ENCODE measurements at regions not wholly inside any gene's neighbourhood (a gene's known extent, or its start where the extent isn't known, plus 50 kb on each side); places are given as distances from the start of the nearest gene placed in this dataset.

DNA sequence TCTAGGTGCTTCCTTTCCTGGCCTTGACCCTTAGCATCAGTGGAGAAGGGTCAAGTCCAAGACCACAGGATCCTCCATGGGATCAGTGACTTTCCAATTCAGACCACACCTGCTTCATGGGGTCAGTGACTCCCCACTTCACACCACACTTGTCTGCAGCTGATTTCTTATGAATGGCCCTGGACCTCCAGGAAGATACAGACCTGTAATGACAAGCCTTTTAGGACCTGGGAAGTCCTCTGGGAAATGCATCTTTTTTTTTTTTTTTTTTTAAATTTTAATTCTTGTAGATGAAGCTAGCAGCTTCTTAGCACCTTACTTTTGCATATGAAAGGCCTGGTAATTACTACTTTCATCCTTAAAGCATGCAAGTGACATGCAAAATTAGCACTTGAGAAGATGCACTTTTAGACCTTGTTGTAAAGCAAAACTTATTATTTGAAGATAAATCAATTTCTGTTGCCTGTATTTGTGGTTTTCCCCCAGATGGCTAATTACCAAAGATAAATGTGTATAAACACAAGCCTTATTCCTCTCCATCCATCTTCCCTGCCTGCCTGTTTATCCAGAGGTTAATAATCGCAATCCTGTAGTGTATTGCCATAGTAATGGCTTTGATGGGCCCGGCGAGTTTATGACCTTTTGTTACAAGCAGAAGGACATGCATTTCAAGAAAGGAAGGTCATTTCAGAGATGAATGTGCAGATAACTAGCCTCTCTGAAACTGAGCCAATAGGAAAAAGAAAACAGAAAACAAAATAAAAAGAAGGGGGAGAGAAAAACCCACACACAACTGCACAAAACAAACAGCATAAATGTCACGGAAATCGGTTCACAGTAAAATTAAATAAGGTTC lies 1018.7 kb downstream of the TYW1 start:
- Histone ChIP-seq H3K27ac (ENCODE audit: low read length) (no peak overlapping the region), H3K36me3 (ENCODE audit: control insufficient read depth in 1 of 2, insufficient read depth in 2 of 2, low read length in 2 of 2) (no peaks in the 10 kb centered on the region), H3K27me3 (ENCODE audit: low read depth, low read length) (no peaks in the 10 kb centered on the region), H3K9me3 (ENCODE audit: control insufficient read depth in 1 of 2, low read length in 2 of 2) (peaks cover 0 to 5% of the 10 kb centered on the region in 2 donors), H3K4me1 (ENCODE audit: control insufficient read depth in 1 of 2, insufficient read depth in 2 of 2, low read length in 2 of 2) (no peaks in the 10 kb centered on the region), H3K4me3 (ENCODE audit: low read depth in 1 of 2, low read length in 2 of 2) (no peak overlapping the region)

DNA sequence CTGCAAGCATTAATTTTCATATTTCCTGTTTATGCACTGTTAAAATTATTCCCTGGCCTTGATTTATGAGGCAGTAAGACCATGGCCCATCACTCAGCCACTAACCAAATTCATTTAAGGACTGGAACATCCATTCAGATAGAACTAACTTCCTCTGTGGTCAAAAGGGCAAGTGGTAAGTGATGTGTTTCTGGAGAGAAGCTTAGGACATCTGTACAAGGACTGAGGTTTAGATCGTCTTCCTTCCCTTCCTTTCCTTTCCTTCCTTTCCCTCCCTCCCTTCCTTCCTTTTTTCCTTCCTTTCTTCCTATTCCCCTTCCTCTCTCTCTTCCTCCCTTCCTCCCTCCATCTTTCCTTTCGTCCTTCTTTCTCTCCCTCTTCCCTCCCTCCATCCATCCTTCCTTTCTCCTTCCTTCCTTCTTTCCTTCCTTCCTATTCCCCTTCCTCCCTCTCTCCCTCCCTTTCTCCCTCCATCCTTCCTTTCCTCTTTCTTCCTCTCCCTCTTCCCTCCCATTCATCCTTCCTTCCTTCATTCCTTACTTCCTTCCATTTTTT lies 1019.4 kb downstream of the TYW1 start:
- Histone ChIP-seq H3K4me1 (ENCODE audit: control insufficient read depth in 1 of 2, insufficient read depth in 2 of 2, low read length in 2 of 2) (no peaks in the 10 kb centered on the region), H3K9me3 (ENCODE audit: control insufficient read depth in 1 of 2, low read length in 2 of 2) (peaks cover 0 to 5% of the 10 kb centered on the region in 2 donors), H3K27me3 (ENCODE audit: low read depth, low read length) (no peaks in the 10 kb centered on the region), H3K27ac (ENCODE audit: low read length) (no peak overlapping the region), H3K36me3 (ENCODE audit: control insufficient read depth in 1 of 2, insufficient read depth in 2 of 2, low read length in 2 of 2) (no peaks in the 10 kb centered on the region), H3K4me3 (ENCODE audit: low read depth in 1 of 2, low read length in 2 of 2) (no peak overlapping the region)

DNA sequence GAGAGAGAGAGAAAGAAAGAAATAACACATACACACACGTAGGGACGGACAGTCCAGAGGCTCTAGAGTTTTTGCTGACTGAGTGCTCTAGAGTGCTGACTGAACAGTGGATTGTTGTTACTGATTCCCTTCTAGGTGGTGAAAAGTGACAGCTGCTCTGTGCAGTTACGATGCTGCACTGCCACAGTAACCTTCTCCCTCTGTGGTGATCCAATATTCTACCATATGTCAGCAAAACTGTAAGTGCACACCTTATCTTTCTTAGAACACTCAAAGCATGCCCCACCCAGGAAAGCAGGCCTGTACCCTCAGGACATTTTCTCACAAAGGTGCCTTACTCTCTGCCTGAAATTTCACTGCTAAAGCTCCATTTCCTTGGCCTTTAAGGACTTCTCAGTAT lies 1023.5 kb downstream of the TYW1 start:
- H3K36me3 ChIP-seq (ENCODE audit: control insufficient read depth in 1 of 2, insufficient read depth in 2 of 2, low read length in 2 of 2): no peaks in the 10 kb centered on the region
- H3K27ac ChIP-seq (ENCODE audit: low read length): no peak overlapping the region
- H3K4me3 ChIP-seq (ENCODE audit: low read depth in 1 of 2, low read length in 2 of 2): no peak overlapping the region
- H3K9me3 ChIP-seq (ENCODE audit: control insufficient read depth in 1 of 2, low read length in 2 of 2): no peaks in the 10 kb centered on the region
- H3K4me1 ChIP-seq (ENCODE audit: control insufficient read depth in 1 of 2, insufficient read depth in 2 of 2, low read length in 2 of 2): no peaks in the 10 kb centered on the region
- H3K27me3 ChIP-seq (ENCODE audit: low read depth, low read length): no peaks in the 10 kb centered on the region

DNA sequence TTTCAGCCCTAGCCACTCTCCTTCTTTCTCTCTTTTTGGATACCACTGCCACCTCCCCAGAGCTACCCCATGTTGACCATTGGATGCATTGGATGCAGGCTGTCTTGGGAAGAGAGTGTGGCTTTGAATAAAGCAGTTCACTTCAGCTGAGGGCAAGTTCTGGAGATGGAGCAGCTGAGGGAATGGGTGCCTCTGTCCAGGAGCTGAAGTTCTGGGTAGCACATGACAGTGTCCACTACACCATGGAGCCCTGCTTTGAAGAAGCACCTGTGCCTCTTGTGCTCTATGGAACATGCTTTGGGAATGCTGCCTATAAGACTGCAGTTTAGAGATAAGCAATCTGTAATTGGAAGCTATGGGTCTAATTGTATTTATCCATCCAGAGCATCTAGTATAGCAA lies 1028.7 kb downstream of the TYW1 start:
- Histone ChIP-seq H3K4me3 (ENCODE audit: low read depth in 1 of 2, low read length in 2 of 2) (no peak overlapping the region), H3K36me3 (ENCODE audit: control insufficient read depth in 1 of 2, insufficient read depth in 2 of 2, low read length in 2 of 2) (no peaks in the 10 kb centered on the region), H3K9me3 (ENCODE audit: control insufficient read depth in 1 of 2, low read length in 2 of 2) (peaks cover 5 to 6% of the 10 kb centered on the region in 2 donors), H3K27ac (ENCODE audit: low read length) (no peak overlapping the region), H3K27me3 (ENCODE audit: low read depth, low read length) (no peaks in the 10 kb centered on the region), H3K4me1 (ENCODE audit: control insufficient read depth in 1 of 2, insufficient read depth in 2 of 2, low read length in 2 of 2) (no peaks in the 10 kb centered on the region)

DNA sequence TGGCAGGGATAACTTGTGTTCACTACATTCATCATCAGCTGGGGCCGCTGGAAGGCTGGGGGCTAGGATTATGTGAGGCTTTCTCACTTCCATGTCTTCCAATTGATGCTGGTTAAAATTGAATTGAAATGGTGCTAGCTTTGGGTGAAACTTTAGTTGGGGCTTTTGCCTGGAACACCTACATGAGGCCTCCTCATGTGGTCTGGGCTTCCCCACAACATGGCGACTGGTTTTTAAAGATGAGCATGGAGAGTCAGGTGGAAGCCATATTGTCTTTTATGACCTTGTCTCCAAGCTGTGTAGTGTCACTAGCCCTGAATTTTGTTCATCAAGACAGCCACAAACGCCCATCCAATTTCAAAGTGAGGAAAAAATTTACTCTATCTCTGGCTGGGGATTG lies 1033.9 kb downstream of the TYW1 start:
- peaks cover 7 to 9% of the 10 kb centered on the region in 2 donors for H3K9me3 ChIP-seq (ENCODE audit: control insufficient read depth in 1 of 2, low read length in 2 of 2)
- no peaks in the 10 kb centered on the region for H3K27me3 ChIP-seq (ENCODE audit: low read depth, low read length)
- H3K4me1 ChIP-seq (ENCODE audit: control insufficient read depth in 1 of 2, insufficient read depth in 2 of 2, low read length in 2 of 2): no peaks in the 10 kb centered on the region
- no peak overlapping the region for H3K4me3 ChIP-seq (ENCODE audit: low read depth in 1 of 2, low read length in 2 of 2)
- no peaks in the 10 kb centered on the region for H3K36me3 ChIP-seq (ENCODE audit: control insufficient read depth in 1 of 2, insufficient read depth in 2 of 2, low read length in 2 of 2)
- no peak overlapping the region for H3K27ac ChIP-seq (ENCODE audit: low read length)

DNA sequence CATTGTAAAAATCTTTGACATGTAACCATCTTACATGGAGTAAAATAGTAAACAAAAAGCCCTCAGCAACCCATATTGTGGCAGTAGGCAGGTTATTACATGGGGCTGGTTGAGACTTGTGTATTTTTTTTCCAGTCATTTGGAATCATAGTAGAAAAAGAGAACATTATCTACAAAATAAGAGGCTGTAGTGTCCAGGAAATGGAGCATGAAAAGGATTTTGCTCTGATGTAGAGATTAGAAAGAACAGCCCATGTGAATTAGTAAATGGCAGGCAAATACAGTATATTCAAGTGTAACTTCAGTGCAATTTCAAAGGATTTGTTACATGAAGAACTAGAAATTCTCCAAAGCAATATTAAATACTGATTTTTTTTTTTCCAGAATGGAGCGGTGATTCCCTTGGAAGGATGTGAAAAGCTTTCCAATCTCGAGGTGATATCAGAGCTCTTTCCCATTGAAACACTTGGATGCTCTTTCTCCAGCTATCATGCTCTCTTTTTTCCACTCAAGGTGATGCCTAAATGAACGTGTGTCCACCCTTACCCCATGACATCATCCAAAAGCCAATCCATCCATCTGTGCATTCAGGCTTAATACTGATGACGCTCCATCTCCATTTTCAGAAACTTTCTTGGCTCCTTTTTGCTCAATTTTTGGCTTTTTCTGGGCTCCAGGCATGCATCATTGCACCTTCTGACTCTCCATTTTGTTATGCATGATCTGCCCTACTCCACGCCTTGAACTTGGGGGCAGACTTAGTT lies 1034.7 kb downstream of the TYW1 start:
- no peak overlapping the region for H3K27ac ChIP-seq (ENCODE audit: low read length)

DNA sequence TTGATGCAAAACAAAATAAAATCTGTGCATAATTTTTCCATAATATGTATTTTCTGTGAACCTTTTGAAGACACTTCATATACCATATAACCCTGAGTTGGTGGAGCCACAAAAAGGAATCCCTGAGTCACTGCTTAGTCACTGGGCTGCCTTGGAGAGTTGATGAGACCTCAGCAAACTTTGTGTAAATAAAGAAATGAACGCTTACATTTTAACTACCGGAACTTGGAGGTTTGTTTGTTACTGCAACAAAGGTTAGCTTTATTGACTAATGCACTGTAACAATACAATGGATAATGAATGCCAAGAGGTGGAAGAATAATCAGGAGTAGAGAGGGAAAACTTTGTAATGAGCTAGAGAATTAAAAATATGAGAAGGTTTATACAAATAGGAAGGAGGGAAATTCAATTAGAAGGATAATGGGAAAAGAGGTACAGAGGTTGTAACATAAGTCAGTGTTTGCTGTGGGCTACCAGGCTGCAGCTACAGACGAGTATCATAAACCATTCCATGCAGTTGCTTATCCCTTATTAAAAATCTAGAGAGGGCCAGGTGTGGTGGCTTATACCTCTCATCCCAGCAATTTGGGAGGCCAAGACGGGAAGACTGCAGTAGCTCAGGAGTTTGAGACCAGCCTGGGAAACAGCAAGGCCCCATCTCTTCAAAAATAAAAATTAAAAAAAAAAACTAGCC lies 1042.1 kb downstream of the TYW1 start:
- H3K9me3 ChIP-seq (ENCODE audit: control insufficient read depth in 1 of 2, low read length in 2 of 2): no peaks in the 10 kb centered on the region
- H3K27ac ChIP-seq (ENCODE audit: low read length): no peak overlapping the region
- no peaks in the 10 kb centered on the region for H3K27me3 ChIP-seq (ENCODE audit: low read depth, low read length)
- H3K4me1 ChIP-seq (ENCODE audit: control insufficient read depth in 1 of 2, insufficient read depth in 2 of 2, low read length in 2 of 2): no peaks in the 10 kb centered on the region
- H3K4me3 ChIP-seq (ENCODE audit: low read depth in 1 of 2, low read length in 2 of 2): no peak overlapping the region
- no peaks in the 10 kb centered on the region for H3K36me3 ChIP-seq (ENCODE audit: control insufficient read depth in 1 of 2, insufficient read depth in 2 of 2, low read length in 2 of 2)

More for the DNA sequence above, 1034.7 kb downstream of the TYW1 start:
- Histone ChIP-seq H3K27me3 (ENCODE audit: low read depth, low read length) (no peaks in the 10 kb centered on the region), H3K36me3 (ENCODE audit: control insufficient read depth in 1 of 2, insufficient read depth in 2 of 2, low read length in 2 of 2) (no peaks in the 10 kb centered on the region), H3K4me3 (ENCODE audit: low read depth in 1 of 2, low read length in 2 of 2) (no peak overlapping the region), H3K9me3 (ENCODE audit: control insufficient read depth in 1 of 2, low read length in 2 of 2) (peaks cover 7 to 9% of the 10 kb centered on the region in 2 donors), H3K4me1 (ENCODE audit: control insufficient read depth in 1 of 2, insufficient read depth in 2 of 2, low read length in 2 of 2) (no peaks in the 10 kb centered on the region)

DNA sequence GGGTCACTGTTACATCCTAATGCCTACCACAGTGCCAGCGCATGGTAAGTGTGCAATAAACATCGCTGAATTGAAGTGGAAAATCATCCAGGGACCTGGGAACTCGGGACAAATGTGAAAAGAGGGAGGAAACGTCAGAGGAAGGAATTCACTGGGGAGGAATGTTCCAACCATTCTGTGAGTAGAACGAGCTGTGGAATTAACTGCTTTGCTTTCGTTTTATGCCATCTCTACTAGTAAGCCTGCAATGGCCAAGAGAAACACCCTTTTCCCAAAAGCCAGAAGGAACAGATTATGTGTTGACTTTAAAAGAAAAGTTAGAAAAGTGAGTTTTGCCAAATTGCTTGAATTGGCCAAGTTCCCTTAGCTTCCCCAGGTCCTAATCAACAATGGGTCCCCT lies 1044.9 kb downstream of the TYW1 start:
- H3K9me3 ChIP-seq (ENCODE audit: control insufficient read depth in 1 of 2, low read length in 2 of 2): no peaks in the 10 kb centered on the region

DNA sequence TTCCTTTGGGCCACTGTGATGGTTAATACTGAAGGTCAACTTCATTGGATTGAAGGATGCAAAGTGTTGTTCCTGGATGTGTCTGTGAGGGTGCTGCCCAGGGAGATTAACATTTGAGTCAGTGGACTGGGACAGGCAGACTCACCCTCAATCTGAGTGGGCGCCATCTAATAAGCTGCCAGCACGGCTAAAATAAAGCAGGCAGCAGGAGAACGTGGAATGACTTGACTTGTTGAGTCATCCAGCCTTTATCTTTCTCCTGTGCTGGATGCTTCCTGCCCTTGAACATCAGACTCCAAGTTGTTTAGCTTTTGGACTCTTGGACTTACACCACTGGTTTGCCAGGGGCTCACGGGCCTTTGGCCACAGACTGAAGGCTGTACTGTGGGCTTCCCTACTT lies 1046.9 kb downstream of the TYW1 start:
- Histone ChIP-seq H3K27ac (ENCODE audit: low read length) (no peak overlapping the region), H3K36me3 (ENCODE audit: control insufficient read depth in 1 of 2, insufficient read depth in 2 of 2, low read length in 2 of 2) (no peaks in the 10 kb centered on the region), H3K27me3 (ENCODE audit: low read depth, low read length) (no peaks in the 10 kb centered on the region), H3K4me3 (ENCODE audit: low read depth in 1 of 2, low read length in 2 of 2) (no peak overlapping the region), H3K9me3 (ENCODE audit: control insufficient read depth in 1 of 2, low read length in 2 of 2) (no peaks in the 10 kb centered on the region), H3K4me1 (ENCODE audit: control insufficient read depth in 1 of 2, insufficient read depth in 2 of 2, low read length in 2 of 2) (no peaks in the 10 kb centered on the region)

More for the DNA sequence above, 1044.9 kb downstream of the TYW1 start:
- Histone ChIP-seq H3K4me1 (ENCODE audit: control insufficient read depth in 1 of 2, insufficient read depth in 2 of 2, low read length in 2 of 2) (no peaks in the 10 kb centered on the region), H3K27ac (ENCODE audit: low read length) (no peak overlapping the region), H3K36me3 (ENCODE audit: control insufficient read depth in 1 of 2, insufficient read depth in 2 of 2, low read length in 2 of 2) (no peaks in the 10 kb centered on the region), H3K4me3 (ENCODE audit: low read depth in 1 of 2, low read length in 2 of 2) (no peak overlapping the region), H3K27me3 (ENCODE audit: low read depth, low read length) (no peaks in the 10 kb centered on the region)

DNA sequence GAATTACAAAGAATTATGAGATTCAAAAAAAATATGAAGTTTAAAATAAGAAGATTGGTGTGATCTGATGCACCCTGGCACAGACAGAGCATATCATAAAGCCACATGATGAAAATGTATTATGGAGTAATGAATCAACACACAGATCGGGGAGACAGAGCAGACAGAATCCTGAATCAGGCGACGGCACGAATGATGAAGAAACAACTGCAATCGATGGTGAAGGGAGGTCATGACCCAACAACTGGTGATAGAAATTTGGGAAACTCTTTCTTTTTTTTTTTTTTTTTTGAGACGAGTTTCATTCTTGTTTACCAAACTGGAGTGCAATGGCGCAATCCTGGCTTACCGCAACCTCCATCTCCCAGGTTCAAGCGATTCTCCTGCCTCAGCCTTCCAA lies 1054.0 kb downstream of the TYW1 start:
- Histone ChIP-seq H3K4me3 (ENCODE audit: low read depth in 1 of 2, low read length in 2 of 2) (no peak overlapping the region), H3K27me3 (ENCODE audit: low read depth, low read length) (no peaks in the 10 kb centered on the region), H3K4me1 (ENCODE audit: control insufficient read depth in 1 of 2, insufficient read depth in 2 of 2, low read length in 2 of 2) (no peaks in the 10 kb centered on the region), H3K36me3 (ENCODE audit: control insufficient read depth in 1 of 2, insufficient read depth in 2 of 2, low read length in 2 of 2) (no peaks in the 10 kb centered on the region), H3K27ac (ENCODE audit: low read length) (no peak overlapping the region), H3K9me3 (ENCODE audit: control insufficient read depth in 1 of 2, low read length in 2 of 2) (no peaks in the 10 kb centered on the region)

DNA sequence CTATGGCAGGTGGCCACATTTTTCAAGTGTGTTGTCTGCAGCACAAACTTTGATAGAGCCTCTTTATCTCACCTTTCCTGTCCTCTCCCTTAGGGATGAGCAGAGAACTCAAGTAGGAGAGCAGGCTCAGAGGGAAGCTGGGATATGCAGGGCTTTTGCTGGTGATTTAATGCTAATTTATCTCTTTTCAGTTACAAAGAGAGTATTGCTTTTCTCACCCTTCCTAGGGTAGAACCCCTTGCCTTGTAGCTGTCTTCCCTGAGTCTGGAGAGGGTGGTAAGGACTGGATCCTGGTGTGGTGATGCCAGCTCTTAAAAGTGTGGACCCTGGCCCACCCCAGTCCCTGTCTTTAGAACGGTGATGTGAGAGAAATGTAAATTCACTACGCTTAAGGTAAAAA lies 1061.4 kb downstream of the TYW1 start:
- H3K9me3 ChIP-seq (ENCODE audit: control insufficient read depth in 1 of 2, low read length in 2 of 2): no peaks in the 10 kb centered on the region
- no peak overlapping the region for H3K27ac ChIP-seq (ENCODE audit: low read length)
- no peaks in the 10 kb centered on the region for H3K36me3 ChIP-seq (ENCODE audit: control insufficient read depth in 1 of 2, insufficient read depth in 2 of 2, low read length in 2 of 2)
- no peaks in the 10 kb centered on the region for H3K27me3 ChIP-seq (ENCODE audit: low read depth, low read length)
- no peaks in the 10 kb centered on the region for H3K4me1 ChIP-seq (ENCODE audit: control insufficient read depth in 1 of 2, insufficient read depth in 2 of 2, low read length in 2 of 2)
- H3K4me3 ChIP-seq (ENCODE audit: low read depth in 1 of 2, low read length in 2 of 2): no peak overlapping the region

All from muscle layer of duodenum (tissue), 2 donors.